Naive thymus-derived CD8-positive, alpha-beta T cell (primary cell): ENCODE measurements at regions not wholly inside any gene's neighbourhood (a gene's known extent, or its start where the extent isn't known, plus 50 kb on each side); places are given as distances from the start of the nearest gene placed in this dataset.
"Not testable (repeated sequence)": the region's sequence is repeated elsewhere in the genome, so short reads cannot be mapped to it uniquely, and the experiment has no call there.

Source experiments
- ATAC-seq, 2 donors: fragments of 150-1000 bp; cut with Tn5 transposase in 1 of 2; sonication (Bioruptor Pico), chemical (Tn5 transposase) in 1 of 2; 1 replicate in 1 of 2; 2 replicates in 1 of 2; pipeline ENCODE4 v1.10.0; 2021; ENCODE audit warnings: mild to moderate bottlenecking in 2 of 2, moderate library complexity in 2 of 2
- POLR2A ChIA-PET: fragments of 350-600 bp; sonication (Branson Sonifier 250); formaldehyde crosslinking; loops from one replicate; lab custom pipeline; 2021; ENCODE audit warnings: antibody characterized with exemption; lab: Charles Lee
- DNase-seq, 10 donors: peaks; one replicate each; pipeline versions ENCODE4 v3.0.0 to v3.0.0-alpha.2; 2020 to 2022
- H3K27ac Mint-ChIP-seq, 10 donors: one replicate each; pipeline ENCODE4 v1.8.0; 2020 to 2022; ENCODE audit warnings: mild to moderate bottlenecking in 10 of 10, mixed read lengths in 10 of 10, moderate library complexity in 4 of 10, inconsistent platforms in 1 of 10
- H3K27me3 Mint-ChIP-seq, 5 donors: one replicate each; pipeline ENCODE4 v1.8.0; 2021 to 2022; ENCODE audit warnings: mixed read lengths in 5 of 5
- H3K36me3 Mint-ChIP-seq, 3 donors: one replicate each; pipeline ENCODE4 v1.8.0; 2020 to 2022; ENCODE audit warnings: mixed read lengths in 3 of 3, mild to moderate bottlenecking in 2 of 3, inconsistent platforms in 1 of 3
- H3K4me1 Mint-ChIP-seq, 4 donors: one replicate each; pipeline ENCODE4 v1.8.0; 2021 to 2022; ENCODE audit warnings: mixed read lengths in 4 of 4
- H3K4me3 Mint-ChIP-seq, 10 donors: one replicate each; pipeline ENCODE4 v1.8.0; 2020 to 2022; ENCODE audit warnings: mild to moderate bottlenecking in 10 of 10, mixed read lengths in 10 of 10, moderate library complexity in 6 of 10, inconsistent platforms in 1 of 10
- H3K9me3 Mint-ChIP-seq, 9 donors: one replicate each; pipeline ENCODE4 v1.8.0; 2020 to 2022; ENCODE audit warnings: mixed read lengths in 9 of 9, mild to moderate bottlenecking in 3 of 9, inconsistent platforms in 1 of 9, moderate library complexity in 1 of 9

DNA sequence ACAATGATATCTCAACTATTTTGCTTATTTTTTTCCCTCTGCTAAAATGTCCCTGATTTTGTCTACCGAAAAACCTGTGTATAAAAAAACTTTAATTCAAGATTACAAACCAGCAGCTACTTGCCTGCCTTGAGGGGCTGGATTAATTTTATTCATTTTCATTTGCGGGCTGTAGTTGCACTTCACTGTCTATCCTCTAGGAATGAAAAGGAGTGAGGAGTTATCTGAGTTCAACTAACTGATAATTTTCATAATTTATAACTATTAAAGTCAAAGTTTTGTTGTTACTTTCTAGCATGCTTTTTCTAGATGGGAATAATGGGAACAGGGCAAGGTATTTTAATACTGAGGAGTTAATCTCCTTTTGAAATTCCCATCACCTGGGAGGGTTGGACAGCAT is 50.3 kb upstream of the AGTPBP1 start:
- POLR2A ChIA-PET, H3K4me1 Mint-ChIP-seq, H3K4me3 Mint-ChIP-seq, H3K27ac Mint-ChIP-seq, H3K9me3 Mint-ChIP-seq, DNase-seq, H3K36me3 Mint-ChIP-seq, H3K27me3 Mint-ChIP-seq, ATAC-seq: not testable (repeated sequence)

DNA sequence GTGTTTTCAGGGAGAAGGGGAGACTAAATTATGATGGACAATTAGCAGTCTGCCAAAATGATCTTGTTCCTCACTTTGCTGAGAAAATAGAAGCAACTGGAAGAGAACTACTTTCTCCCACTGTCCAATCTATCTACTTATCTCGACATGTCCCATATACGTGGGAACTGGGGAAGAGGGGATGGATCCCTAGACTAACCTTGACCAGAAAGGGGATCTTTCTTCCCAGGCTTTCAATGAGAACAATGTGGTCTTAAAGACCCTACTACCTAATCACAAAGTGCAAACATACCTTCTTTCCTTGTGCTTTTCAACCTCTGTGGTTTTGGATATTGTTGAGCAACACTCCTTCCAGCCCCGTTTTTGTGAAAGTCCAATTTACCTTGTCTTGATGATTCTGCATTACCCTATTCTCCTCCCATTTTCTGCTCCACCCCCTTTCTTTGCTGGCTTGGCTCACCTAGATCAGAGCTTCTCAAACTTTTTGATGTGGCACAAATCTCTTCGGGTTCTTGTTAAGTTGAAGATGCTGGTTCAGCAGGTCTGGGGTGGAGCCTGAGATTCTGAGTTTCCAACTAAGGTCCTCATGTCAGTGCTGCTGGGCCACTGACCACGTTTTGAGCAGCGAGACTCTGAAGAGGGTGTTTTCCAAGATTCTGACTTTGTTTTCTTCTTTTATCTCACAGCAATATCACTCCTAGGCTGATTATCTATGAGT is 61.4 kb upstream of the AGTPBP1 start:
- peak; percentile 5 to 82 (median 64) for DNase-seq
- H3K36me3 Mint-ChIP-seq, POLR2A ChIA-PET, H3K4me3 Mint-ChIP-seq, H3K9me3 Mint-ChIP-seq, H3K27ac Mint-ChIP-seq, H3K27me3 Mint-ChIP-seq: not testable (repeated sequence)
- peak; percentile 60 to 68 for ATAC-seq
- H3K4me1 Mint-ChIP-seq: peaks cover 8 to 18% (median 11%) of the 10 kb centered on the region in 4 donors

DNA sequence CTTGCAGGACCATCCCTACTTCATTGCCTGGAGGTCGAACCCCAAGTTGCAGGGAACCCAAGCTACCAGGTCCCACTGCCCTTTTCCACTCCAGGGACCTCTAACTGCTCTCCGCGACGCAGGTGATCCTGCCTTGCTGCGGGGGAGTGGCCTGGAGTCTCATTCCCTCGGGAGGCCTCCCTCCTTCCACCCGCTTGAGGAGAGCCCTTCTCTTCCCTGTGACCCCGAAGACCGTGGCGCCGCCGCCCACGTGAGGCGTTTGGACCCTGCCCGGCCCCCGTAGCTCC is 63.0 kb upstream of the AGTPBP1 start:
- peaks cover 9 to 23% (median 15%) of the 10 kb centered on the region in 4 donors for H3K4me1 Mint-ChIP-seq
- ATAC-seq, H3K27ac Mint-ChIP-seq, H3K4me3 Mint-ChIP-seq, POLR2A ChIA-PET, H3K9me3 Mint-ChIP-seq, DNase-seq, H3K27me3 Mint-ChIP-seq: not testable (repeated sequence)
- peaks cover 0 to 19% (median 10%) of the 10 kb centered on the region in 3 donors for H3K36me3 Mint-ChIP-seq

DNA sequence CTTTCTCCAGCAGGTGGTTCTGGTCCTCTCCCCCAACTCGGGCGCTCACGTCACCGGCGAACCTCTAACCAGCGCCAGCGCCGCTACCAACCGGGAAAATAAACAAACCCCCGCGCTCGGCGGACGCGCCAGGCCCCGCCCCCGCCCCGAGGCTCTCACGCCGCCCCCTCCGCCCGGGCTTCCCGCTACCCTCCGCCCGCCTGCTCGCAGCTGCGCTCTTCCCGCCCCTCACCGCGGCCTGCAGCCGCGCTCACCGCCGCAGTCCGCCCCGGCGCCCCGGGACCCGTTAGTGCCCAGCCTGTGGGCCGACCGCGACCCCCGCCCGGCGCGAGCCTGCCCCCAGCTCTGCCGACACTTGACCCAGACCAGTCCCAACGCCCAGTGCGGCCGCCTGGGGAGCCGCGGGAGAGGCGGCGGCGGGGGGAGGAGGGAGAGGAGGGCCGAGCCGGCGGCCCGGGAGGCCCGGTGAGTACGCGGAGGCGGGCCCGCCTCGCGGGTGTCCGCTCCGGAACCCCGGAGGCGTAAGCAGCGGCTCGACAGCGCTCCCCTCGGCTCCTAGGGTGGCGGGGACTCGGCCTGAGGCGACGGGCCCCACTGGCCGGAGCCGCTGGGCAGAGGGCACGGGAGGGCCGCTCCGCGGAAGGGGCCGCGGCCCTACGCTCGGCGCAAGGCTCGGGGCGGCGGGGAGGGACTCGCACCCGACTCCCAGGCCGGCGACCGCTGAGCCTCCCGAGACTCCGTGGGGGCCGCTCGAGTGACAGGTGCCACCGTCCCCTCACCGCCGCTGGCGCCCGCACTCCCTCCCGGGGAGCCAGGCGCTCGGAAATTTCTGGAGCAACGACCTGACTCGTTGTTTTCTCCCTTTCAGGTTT is 63.6 kb upstream of the AGTPBP1 start:
- ATAC-seq: peak; percentile 76
- peak; percentile 62 to 89 (median 78) for DNase-seq
- Mint-ChIP-seq H3K27ac (peak overlapping the region; percentile 73 to 94 (median 88)), H3K4me3 (peak overlapping the region in 9 of 10 donors; percentile 82 to 92 (median 88)), H3K4me1 (peaks cover 9 to 25% (median 15%) of the 10 kb centered on the region in 4 donors), H3K36me3 (peaks cover 0 to 23% (median 10%) of the 10 kb centered on the region in 3 donors)
- POLR2A ChIA-PET, H3K27me3 Mint-ChIP-seq, H3K9me3 Mint-ChIP-seq: not testable (repeated sequence)

DNA sequence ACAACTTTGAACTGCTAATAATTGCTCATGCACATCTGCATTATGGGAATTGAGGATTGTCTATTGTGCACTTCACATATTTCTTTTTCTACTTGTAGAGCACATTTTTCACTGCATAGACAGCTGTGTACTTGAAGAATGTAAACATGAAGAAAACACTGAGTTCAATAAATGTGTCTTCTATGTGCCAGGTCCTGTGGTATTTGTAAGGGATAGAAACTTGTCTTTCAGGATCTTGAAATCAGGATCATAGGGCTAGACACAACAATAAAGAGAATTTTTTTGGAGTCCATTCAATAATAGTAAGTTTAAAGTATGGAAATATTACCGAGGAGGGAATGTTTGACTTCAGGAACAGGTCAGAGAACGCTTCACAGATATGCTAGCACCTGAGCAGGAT is 66.6 kb upstream of the AGTPBP1 start:
- ATAC-seq, H3K9me3 Mint-ChIP-seq, POLR2A ChIA-PET, DNase-seq, H3K27me3 Mint-ChIP-seq: not testable (repeated sequence)
- peak overlapping the region in 1 of 10 donors; percentile 5 for H3K27ac Mint-ChIP-seq
- H3K4me1 Mint-ChIP-seq: peaks cover 9 to 25% (median 15%) of the 10 kb centered on the region in 4 donors
- H3K36me3 Mint-ChIP-seq: peaks cover 0 to 33% (median 13%) of the 10 kb centered on the region in 3 donors
- peak overlapping the region in 1 of 10 donors; percentile 41 for H3K4me3 Mint-ChIP-seq

DNA sequence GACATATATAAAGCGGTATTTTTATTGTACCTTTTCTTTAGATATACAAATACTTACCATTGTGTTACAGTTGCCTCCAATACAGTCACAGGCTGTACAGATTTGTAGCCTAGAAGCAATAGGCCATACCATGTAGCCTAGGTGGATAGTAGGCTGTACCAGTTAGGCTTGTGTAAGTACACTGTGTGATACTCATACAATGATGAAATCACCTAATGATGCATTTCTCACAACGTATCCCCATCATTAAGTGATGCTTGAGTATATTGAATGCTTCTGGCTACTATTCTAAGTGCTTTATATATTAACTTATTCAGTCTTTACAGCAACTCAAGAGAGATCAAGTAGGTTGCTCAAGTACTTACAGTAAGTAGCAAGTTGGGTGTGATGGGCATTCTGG is 71.6 kb upstream of the AGTPBP1 start:
- ATAC-seq, H3K4me1 Mint-ChIP-seq, H3K27me3 Mint-ChIP-seq, DNase-seq, H3K4me3 Mint-ChIP-seq, H3K9me3 Mint-ChIP-seq, POLR2A ChIA-PET: not testable (repeated sequence)
- peak overlapping the region in 1 of 10 donors; percentile 25 for H3K27ac Mint-ChIP-seq
- H3K36me3 Mint-ChIP-seq: peaks cover 0 to 45% (median 10%) of the 10 kb centered on the region in 3 donors

DNA sequence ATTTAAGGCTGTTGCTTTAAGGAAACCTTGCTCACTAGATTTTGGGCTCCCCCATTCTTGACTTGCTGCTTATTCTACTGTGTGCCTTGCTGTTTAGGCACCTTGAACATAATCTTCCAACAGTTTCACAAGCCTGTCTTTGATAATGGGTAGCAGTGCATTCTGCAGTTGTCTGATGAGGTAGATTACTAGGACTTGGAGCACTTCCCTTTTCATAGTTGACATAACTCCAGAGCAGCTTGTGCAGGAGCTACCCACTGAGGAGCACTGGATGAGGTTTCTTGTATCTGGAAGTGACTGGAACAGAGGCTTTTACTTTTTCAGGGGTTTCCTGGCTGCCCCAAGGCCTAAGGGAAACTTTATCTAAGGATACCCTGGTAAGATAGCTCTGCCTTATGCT is 73.0 kb upstream of the AGTPBP1 start:
- H3K27ac Mint-ChIP-seq, H3K4me1 Mint-ChIP-seq, DNase-seq, H3K4me3 Mint-ChIP-seq, H3K27me3 Mint-ChIP-seq, H3K9me3 Mint-ChIP-seq, ATAC-seq, POLR2A ChIA-PET: not testable (repeated sequence)
- H3K36me3 Mint-ChIP-seq: peaks cover 0 to 35% (median 3%) of the 10 kb centered on the region in 3 donors

DNA sequence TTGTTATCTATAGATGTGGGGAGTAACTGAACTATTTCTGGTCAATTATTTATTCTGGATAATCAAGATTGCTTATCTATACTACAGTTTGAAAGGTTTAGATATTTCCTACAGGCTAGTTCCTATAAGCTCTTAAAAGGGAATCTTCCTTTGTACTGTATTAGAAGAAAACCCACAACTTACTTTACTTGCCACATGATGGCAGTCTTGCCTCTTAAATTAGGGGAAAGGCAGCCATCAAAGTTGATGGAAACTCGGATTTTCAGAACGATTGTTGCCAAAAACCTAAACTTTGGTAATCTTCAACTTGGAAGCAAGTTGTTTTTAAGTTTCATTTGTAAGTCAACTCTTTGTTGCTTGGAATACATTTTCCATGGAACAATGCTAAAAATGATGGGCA is 77.2 kb upstream of the AGTPBP1 start:
- H3K27ac Mint-ChIP-seq, H3K4me1 Mint-ChIP-seq, H3K27me3 Mint-ChIP-seq, H3K4me3 Mint-ChIP-seq, POLR2A ChIA-PET, H3K9me3 Mint-ChIP-seq: not testable (repeated sequence)
- DNase-seq (peak in 6 of 10 donors; percentile 20 to 57 (median 36)), ATAC-seq (peak; percentile 71 to 72)
- peaks cover 0 to 47% (median 13%) of the 10 kb centered on the region in 3 donors for H3K36me3 Mint-ChIP-seq

DNA sequence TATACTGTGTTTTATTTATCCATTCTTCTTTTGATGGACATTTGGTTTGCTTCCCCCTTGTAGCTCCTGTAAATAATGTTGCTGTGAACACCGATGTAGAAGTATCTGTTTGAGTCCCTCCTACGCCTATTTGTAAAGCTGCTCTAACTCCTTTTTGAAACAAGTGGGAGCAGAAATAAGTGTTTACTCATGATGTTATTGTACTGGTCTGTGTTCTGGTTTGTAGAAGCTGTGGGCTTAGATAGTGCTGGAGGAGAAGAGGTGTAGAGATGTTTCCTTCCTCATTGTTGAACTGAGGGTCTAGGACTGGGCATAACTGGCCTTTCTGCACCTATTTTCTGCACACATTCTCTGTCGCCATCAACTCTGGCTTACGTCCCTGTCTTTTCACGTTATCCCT is 78.8 kb upstream of the AGTPBP1 start:
- POLR2A ChIA-PET: interaction anchor here (0.6 kb wide), 1 partner anchor 79 kb away, joined by 5 read pairs; no protein-coding TSS in a partner anchor
- H3K9me3 Mint-ChIP-seq, DNase-seq, H3K27me3 Mint-ChIP-seq, H3K4me3 Mint-ChIP-seq, H3K4me1 Mint-ChIP-seq, ATAC-seq: not testable (repeated sequence)
- Mint-ChIP-seq H3K27ac (peak overlapping the region in 2 of 10 donors; percentile 47 to 56), H3K36me3 (peaks cover 0 to 49% (median 14%) of the 10 kb centered on the region in 3 donors)

DNA sequence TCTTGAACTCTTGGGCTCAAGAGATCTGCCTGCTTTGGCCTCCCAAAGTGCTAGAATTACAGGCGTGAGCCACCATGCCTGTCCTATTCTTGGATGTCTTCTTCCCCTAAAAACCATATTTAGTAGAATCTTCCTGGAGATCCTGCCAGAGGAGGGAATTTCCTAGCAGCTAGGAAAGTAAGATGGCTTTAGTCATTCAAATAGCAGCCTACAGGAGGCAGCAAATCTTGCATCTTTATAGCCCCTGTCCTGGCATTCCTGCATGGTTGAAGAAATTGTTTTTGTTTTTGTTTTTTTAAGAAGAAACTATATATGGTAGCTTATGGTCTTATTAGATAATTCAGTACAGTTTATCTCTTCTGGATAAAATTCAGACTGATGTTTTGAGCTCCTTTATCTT is 83.2 kb upstream of the AGTPBP1 start:
- ATAC-seq, H3K27ac Mint-ChIP-seq, H3K4me1 Mint-ChIP-seq, POLR2A ChIA-PET, H3K4me3 Mint-ChIP-seq, H3K27me3 Mint-ChIP-seq, H3K9me3 Mint-ChIP-seq, DNase-seq: not testable (repeated sequence)
- H3K36me3 Mint-ChIP-seq: peaks cover 0 to 53% (median 14%) of the 10 kb centered on the region in 3 donors

DNA sequence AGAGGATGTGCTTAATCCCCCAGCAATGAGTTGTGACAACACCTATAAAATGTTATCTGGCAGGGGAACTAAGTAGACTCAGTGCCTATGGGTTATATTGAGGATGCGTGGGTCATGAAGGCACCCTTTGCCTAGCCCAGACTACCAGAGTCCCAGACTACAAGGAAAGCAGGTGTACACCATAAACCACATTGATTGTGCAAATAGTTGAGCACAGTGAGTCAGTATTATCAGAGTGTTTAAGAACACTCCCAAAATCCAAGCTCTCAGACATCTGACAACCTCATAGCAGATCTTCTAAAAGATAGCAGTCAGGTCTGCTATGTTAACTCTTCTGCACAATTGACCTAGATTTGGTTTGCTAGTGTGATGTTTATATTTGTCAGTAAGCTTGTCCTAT is 92.8 kb upstream of the AGTPBP1 start:
- POLR2A ChIA-PET, H3K27me3 Mint-ChIP-seq, H3K4me3 Mint-ChIP-seq, H3K4me1 Mint-ChIP-seq, ATAC-seq, H3K9me3 Mint-ChIP-seq, DNase-seq: not testable (repeated sequence)
- H3K36me3 Mint-ChIP-seq: peaks cover 0 to 66% (median under 1%) of the 10 kb centered on the region in 3 donors
- peak overlapping the region in 1 of 10 donors; percentile 4 for H3K27ac Mint-ChIP-seq

DNA sequence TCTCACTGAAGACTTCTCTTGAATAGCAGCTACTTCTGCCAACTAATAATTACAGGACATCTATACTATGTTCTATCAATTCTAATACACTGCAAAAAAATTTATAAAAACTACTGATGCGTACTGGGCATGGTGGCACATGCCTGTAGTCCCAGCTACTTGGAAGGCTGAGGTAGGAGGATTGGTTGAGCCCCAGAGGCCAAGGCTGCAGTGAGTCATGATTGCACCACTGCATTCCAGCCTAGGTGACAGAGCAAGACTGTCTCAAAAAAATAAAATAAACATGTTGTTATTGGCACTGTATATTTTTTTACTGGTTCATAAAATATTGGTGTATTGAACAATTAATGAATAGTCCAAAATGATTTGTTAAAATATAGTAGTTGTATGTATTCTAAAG is 97.0 kb upstream of the NAA35 start:
- POLR2A ChIA-PET, DNase-seq, H3K9me3 Mint-ChIP-seq, H3K27ac Mint-ChIP-seq, H3K4me1 Mint-ChIP-seq, ATAC-seq, H3K27me3 Mint-ChIP-seq, H3K4me3 Mint-ChIP-seq: not testable (repeated sequence)
- H3K36me3 Mint-ChIP-seq: peaks cover 0 to 59% (median 12%) of the 10 kb centered on the region in 3 donors

DNA sequence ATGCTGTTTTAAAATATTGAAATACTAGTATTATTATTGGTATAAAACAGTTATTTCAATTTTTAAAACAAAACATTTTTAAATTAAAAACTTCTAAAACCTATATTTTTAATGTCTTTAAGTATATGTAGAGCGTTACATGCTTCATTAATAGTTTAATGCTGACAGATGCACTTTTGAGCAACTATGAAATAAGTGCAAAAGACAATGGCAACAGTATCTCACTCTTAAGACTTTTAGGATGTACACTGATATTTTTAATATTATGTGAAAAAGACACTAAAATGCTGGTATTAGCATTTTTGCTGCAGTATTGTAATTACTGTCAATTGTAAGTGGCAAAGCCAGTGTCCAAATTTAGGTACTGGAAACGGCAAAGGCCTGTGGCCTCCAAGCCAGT is 93.2 kb upstream of the NAA35 start:
- POLR2A ChIA-PET, H3K4me3 Mint-ChIP-seq, H3K27me3 Mint-ChIP-seq, H3K27ac Mint-ChIP-seq, DNase-seq, ATAC-seq, H3K9me3 Mint-ChIP-seq, H3K4me1 Mint-ChIP-seq: not testable (repeated sequence)
- H3K36me3 Mint-ChIP-seq: peaks cover 5 to 46% (median 8%) of the 10 kb centered on the region in 3 donors
